ENCODE measurements at regions not wholly inside any gene's neighbourhood (a gene's known extent, or its start where the extent isn't known, plus 50 kb on each side); places are given as distances from the start of the nearest gene placed in this dataset.

GRCh38 chr10:64089648-64090047, 568.4 kb downstream of the REEP3 start:
- no peak for TF ChIP-seq SUZ12 (IDR thresholded peaks at IDR 0.05; ENCODE audit: extremely low read depth, insufficient read depth, insufficient read length)
- TF ChIP-seq YY1 (IDR thresholded peaks at IDR 0.05; ENCODE audit: insufficient read depth, insufficient read length): no peak
- no peak for TF ChIP-seq ZNF274 (IDR thresholded peaks at IDR 0.05; ENCODE audit: low read depth, low read length)

All from NT2/D1 (cell line).